GM08714 (cell line): ENCODE measurements at regions not wholly inside any gene's neighbourhood (a gene's known extent, or its start where the extent isn't known, plus 50 kb on each side); places are given as distances from the start of the nearest gene placed in this dataset.

Experiments
- H3K4me3 ChIP-seq: fragments of 200-500 bp; sonication (Bioruptor generic); 2 replicates; pipeline ENCODE4 v1.5.1; 2014; ENCODE audit warnings: mild to moderate bottlenecking, low read length, inconsistent platforms
- ZNF274 ChIP-seq: IDR thresholded peaks from 2 replicates; pipeline ENCODE4 v1.6.1; 2012; ENCODE audit warnings: mild to moderate bottlenecking, low read depth, low read length

- no peak for TF ChIP-seq ZNF274
- H3K4me3 ChIP-seq: no peak overlapping the region
These were observed 494.1 kb upstream of the CITED2 start for GRCh38 chr6:139868576-139868975.

- no peak for TF ChIP-seq ZNF274
- no peak overlapping the region for H3K4me3 ChIP-seq
These were observed 489.5 kb upstream of the CITED2 start for GRCh38 chr6:139863964-139864363.

GRCh38 chr6:139863346-139863745 is 488.9 kb upstream of the CITED2 start:
- H3K4me3 ChIP-seq: no peak overlapping the region
- TF ChIP-seq ZNF274: no peak

- no peak overlapping the region for H3K4me3 ChIP-seq
- TF ChIP-seq ZNF274: no peak
These were observed 487.9 kb upstream of the CITED2 start for GRCh38 chr6:139862311-139862710.

GRCh38 chr6:139860203-139860602 is 485.8 kb upstream of the CITED2 start:
- TF ChIP-seq ZNF274: no peak

GRCh38 chr6:139858429-139858828 is 484.0 kb upstream of the CITED2 start:
- no peak overlapping the region for H3K4me3 ChIP-seq
- no peak for TF ChIP-seq ZNF274

More at GRCh38 chr6:139860203-139860602, 485.8 kb upstream of the CITED2 start:
- no peak overlapping the region for H3K4me3 ChIP-seq

- H3K4me3 ChIP-seq: no peak overlapping the region
- TF ChIP-seq ZNF274: no peak
These were observed 482.7 kb upstream of the CITED2 start for GRCh38 chr6:139857143-139857542.

- TF ChIP-seq ZNF274: no peak
- no peak overlapping the region for H3K4me3 ChIP-seq
These were observed 482.1 kb upstream of the CITED2 start for GRCh38 chr6:139856562-139856961.

GRCh38 chr6:139855671-139856311 is 481.3 kb upstream of the CITED2 start:
- TF ChIP-seq ZNF274: no peak
- H3K4me3 ChIP-seq: no peak overlapping the region

- no peak for TF ChIP-seq ZNF274
- H3K4me3 ChIP-seq: no peak overlapping the region
These were observed 479.0 kb upstream of the CITED2 start for GRCh38 chr6:139853302-139853992.

GRCh38 chr6:139852488-139853140 is 478.2 kb upstream of the CITED2 start:
- no peak overlapping the region for H3K4me3 ChIP-seq
- no peak for TF ChIP-seq ZNF274

GRCh38 chr6:139852067-139852466 is 477.6 kb upstream of the CITED2 start:
- no peak for TF ChIP-seq ZNF274
- no peak overlapping the region for H3K4me3 ChIP-seq

GRCh38 chr6:139851206-139851605 is 476.8 kb upstream of the CITED2 start:
- H3K4me3 ChIP-seq: no peak overlapping the region
- TF ChIP-seq ZNF274: no peak

- H3K4me3 ChIP-seq: no peak overlapping the region
- TF ChIP-seq ZNF274: no peak
These were observed 476.1 kb upstream of the CITED2 start for GRCh38 chr6:139850512-139850911.

- no peak overlapping the region for H3K4me3 ChIP-seq
- no peak for TF ChIP-seq ZNF274
These were observed 473.0 kb upstream of the CITED2 start for GRCh38 chr6:139847457-139847813.
